GM12891 (cell line): ENCODE measurements at regions not wholly inside any gene's neighbourhood (a gene's known extent, or its start where the extent isn't known, plus 50 kb on each side); places are given as distances from the start of the nearest gene placed in this dataset.

Experiments
- POLR2A ChIP-seq: IDR thresholded peaks from 2 replicates; pipeline ENCODE4 v1.6.1; 2011; ENCODE audit warnings: low read depth, low read length, control low read depth
- SPI1 ChIP-seq: IDR thresholded peaks from 2 replicates; pipeline ENCODE4 v1.6.1; 2011; ENCODE audit warnings: low read depth, low read length, control low read depth
- TAF1 ChIP-seq: IDR thresholded peaks from 2 replicates; pipeline ENCODE4 v1.6.1; 2011; ENCODE audit warnings: low read depth, low read length, control low read depth

GRCh38 chrX:77167993-77168392 lies 279.2 kb upstream of the FGF16 start:
- no peak for TF ChIP-seq POLR2A
- TF ChIP-seq TAF1, result no peak
- TF ChIP-seq SPI1, result no peak
